Fibroblast of mammary gland (primary cell): ENCODE measurements at regions not wholly inside any gene's neighbourhood (a gene's known extent, or its start where the extent isn't known, plus 50 kb on each side); places are given as distances from the start of the nearest gene placed in this dataset.

Experiments used
- DNase-seq: peaks from one replicate; pipeline ENCODE4 v3.0.0-alpha.2; 2010; ENCODE audit warnings: low read depth
- H3K4me3 ChIP-seq: 2 replicates; pipeline ENCODE4 v1.5.1; 2011; ENCODE audit warnings: low read depth, mild to moderate bottlenecking, low read length, moderate library complexity; ENCODE audit not compliant: control insufficient read depth
- TF ChIP-seq, protein P1 (sequence below): conservative IDR thresholded peaks from 2 replicates; pipeline ENCODE4 v1.5.1; 2011; ENCODE audit warnings: low read depth, low read length, inconsistent platforms; ENCODE audit not compliant: control insufficient read depth, insufficient read depth

- TF ChIP-seq, protein P1, sequence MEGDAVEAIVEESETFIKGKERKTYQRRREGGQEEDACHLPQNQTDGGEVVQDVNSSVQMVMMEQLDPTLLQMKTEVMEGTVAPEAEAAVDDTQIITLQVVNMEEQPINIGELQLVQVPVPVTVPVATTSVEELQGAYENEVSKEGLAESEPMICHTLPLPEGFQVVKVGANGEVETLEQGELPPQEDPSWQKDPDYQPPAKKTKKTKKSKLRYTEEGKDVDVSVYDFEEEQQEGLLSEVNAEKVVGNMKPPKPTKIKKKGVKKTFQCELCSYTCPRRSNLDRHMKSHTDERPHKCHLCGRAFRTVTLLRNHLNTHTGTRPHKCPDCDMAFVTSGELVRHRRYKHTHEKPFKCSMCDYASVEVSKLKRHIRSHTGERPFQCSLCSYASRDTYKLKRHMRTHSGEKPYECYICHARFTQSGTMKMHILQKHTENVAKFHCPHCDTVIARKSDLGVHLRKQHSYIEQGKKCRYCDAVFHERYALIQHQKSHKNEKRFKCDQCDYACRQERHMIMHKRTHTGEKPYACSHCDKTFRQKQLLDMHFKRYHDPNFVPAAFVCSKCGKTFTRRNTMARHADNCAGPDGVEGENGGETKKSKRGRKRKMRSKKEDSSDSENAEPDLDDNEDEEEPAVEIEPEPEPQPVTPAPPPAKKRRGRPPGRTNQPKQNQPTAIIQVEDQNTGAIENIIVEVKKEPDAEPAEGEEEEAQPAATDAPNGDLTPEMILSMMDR = no peak
- no peak overlapping the region for H3K4me3 ChIP-seq
Observed at GRCh38 chr1:25163986-25164385, 68.3 kb downstream of the SYF2 start.

GRCh38 chr1:25161981-25162380 is 70.3 kb downstream of the SYF2 start:
- peak; percentile 60 for DNase-seq
- no peak overlapping the region for H3K4me3 ChIP-seq
- TF ChIP-seq, protein P1 = no peak

More at GRCh38 chr1:25163986-25164385, 68.3 kb downstream of the SYF2 start:
- DNase-seq = no peak

DNA sequence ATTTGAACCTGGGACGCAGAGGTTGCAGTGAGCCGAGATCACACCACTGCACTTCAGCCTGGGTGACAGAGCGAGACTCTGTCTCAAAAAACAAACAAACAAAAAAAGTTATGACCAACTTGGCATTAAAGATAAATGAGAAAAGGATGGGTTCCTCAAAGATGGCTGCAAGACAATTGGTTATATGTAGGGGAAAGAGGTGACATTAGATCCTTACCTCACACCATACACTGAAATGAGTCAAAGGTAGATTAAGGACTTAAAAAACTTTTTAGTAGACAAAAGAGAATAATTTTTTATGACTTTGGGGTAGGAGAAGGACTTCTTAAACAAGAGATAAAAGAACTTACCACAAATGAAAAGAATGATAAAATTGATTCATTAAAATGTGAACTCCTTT is 74.5 kb downstream of the SYF2 start:
- no peak for DNase-seq
- TF ChIP-seq, protein P1 = no peak
- H3K4me3 ChIP-seq = no peak overlapping the region

GRCh38 chr1:25150985-25151495 is 81.3 kb downstream of the SYF2 start:
- H3K4me3 ChIP-seq = no peak overlapping the region
- TF ChIP-seq, protein P1 = no peak
- DNase-seq = no peak

DNA sequence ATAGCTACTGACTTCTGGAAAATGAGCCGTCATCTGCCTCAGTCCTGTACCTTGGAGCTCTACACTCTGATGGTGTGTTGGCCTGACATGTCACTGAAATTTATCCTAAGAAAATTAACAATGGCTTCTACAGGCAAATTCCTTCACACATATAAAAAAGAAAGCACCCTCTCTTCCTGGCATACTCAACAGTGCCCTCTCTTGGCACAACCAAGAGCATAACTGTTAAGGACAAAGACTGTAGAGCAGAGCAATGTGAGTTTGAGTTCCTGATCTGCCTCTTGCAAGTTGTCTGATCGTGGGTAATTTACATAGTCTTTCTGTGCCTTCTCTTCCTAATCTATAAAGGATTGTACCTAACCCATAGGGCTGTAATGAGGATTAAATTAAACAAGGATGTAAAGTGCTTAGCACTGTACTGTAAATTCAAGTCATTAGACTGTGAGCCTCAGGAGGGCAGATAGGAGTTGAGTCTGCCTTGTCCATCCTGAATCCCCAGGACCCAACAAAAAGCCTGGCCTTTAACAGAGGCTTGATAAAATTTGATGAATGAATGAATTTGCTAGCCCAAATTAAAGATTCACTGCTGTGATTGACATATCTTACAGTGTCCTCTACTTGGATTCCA is 83.5 kb downstream of the SYF2 start:
- peak; percentile 10 for DNase-seq
- H3K4me3 ChIP-seq = no peak overlapping the region
- TF ChIP-seq, protein P1 = peak; percentile 39

DNA sequence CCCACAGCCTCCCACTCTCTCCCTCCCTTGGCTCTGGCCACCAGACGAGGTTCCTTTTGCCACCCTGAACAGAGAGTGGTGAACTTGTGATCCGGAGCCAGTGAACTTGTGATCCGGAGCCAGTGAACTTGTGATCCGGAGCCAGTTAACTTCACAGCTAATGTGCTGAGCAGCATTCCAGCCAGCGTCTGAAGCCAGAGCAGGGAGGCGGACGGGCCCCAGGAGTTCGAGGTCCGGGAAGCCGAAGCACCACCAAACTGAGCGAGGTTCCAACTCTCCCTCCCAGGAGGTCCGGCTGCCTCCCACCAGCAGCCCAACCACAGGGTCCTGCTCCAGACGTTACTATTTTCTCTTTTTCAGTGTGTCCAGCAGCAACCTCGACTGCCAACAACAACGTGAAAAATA is 85.8 kb downstream of the SYF2 start:
- DNase-seq = no peak
- TF ChIP-seq, protein P1 = no peak
- no peak overlapping the region for H3K4me3 ChIP-seq

DNA sequence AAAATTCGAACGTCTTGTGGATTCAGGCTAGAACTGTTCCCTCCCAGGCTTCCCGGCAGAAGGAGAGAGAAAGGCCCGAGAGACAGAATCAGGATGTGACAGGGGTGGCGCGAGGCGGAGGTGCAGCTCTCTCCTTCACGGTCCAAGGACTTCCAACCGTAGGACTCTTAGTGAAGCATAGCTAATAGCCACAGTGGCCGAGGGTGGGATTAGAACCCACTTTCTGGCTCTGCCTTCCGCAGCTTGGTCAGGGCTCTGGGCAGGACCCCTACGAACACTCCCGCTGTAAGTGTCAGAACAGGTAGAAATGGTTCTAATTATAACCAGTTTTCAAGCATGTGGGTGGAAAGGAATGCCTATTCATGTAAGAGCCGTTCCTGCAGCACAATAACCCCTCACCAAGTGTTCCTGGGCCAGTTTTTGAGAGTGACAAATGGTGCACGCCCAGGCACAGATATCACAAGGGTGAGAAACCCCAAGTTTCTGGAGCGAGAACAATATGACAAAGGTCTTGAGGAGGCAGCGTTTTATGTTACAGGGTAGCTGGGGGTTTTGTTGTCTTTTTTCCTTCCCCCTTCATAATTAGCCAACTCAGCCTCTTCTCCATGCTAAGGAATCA is 86.4 kb downstream of the SYF2 start:
- TF ChIP-seq, protein P1 = no peak
- no peak overlapping the region for H3K4me3 ChIP-seq
- no peak for DNase-seq
